ENCODE measurements at regions not wholly inside any gene's neighbourhood (a gene's known extent, or its start where the extent isn't known, plus 50 kb on each side); places are given as distances from the start of the nearest gene placed in this dataset.
"Not testable (repeated sequence)": the region's sequence is repeated elsewhere in the genome, so short reads cannot be mapped to it uniquely, and the experiment has no call there.

DNA sequence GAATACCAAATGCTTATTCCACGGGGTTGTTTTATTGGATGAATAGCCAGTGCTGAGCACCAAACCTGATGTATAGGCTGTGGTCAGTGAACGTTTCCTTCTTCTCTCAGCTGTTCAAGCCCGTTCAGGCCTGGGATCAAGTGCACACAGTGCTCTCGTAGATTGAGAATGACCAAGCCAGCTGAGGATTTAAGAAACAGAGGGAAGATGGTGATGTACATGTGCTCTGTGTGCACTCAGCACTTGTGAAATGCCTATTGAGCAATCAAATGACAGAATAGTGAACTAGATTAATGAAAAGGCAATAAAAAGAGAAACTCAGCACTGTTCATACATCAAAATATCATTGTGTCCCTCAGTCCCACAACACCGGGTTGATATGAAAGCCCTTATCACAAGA is 302.5 kb downstream of the BMPER start:
- DNase-seq: no peak

DNA sequence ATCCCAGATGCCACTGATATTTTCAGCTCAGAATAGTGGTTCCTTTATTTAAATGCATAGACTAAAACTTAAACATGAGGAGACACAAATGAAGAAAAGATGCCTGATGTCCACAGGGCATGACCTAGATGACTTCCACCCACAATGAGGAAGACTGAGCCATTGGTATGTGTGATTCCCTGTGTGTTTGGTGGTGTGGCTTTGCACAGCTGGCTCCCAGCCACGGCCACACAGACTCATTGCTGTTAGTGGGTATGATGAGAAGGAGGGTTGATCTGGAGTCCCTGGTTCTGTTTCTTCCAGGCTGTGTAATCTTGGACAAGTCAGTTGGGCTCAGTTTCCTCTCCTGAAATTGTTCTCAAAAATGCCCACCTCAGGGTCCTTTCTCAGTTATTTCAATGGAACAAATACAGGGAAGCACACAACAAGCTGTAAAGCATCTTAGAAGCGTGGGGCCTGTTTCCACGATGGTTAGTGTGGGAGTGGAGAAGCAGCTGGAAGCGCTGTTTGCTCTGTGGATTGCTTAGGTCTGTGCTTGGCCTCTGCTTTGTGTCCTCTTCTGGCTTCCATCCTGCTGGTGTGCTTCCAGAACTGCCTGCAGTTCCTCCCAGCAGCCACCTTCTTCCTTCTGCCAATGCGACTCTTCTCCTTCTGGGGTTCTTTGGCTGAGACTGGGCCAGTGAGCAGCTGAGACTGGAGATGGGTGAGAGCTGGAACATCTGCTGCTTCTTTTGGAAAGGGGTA is 303.7 kb downstream of the BMPER start:
- DNase-seq: no peak

DNA sequence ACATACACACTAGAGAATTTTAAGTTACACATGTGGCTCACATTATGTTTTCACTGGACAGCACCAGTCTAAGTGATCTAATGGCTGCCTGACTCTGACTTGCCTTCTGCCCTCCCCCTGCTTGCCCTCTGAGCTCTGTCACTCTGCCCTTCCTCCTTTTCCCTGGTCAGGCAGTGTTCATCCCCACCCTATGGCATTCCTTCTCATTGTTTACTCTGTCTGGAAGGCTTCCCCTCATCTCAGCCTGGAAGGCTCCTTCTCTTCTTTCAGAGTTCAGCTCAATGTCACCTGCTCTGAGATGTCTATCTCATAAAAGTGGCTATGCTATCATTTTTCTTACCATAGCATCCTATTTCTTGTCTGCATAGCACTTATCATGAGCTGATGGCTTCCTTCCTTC is 305.7 kb downstream of the BMPER start:
- DNase-seq: no peak

DNA sequence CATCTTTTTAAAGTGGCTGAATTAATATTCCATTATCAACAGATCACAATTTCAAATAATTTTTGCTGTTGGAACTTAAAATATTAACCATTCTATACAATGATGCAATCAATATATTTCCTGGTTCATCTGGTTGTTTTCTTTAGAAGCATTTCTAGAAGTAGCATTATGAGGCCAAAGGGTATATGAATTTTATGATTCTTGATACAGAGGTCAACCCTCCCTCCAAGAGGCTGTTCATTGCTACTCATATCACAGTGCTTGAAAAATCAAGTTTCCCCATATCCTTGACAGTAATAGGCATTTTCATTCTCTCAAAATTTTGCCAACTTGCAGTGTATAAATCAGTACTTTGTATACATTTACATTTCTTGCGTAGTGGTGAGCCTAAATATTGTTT is 312.6 kb downstream of the BMPER start:
- no peak for DNase-seq

DNA sequence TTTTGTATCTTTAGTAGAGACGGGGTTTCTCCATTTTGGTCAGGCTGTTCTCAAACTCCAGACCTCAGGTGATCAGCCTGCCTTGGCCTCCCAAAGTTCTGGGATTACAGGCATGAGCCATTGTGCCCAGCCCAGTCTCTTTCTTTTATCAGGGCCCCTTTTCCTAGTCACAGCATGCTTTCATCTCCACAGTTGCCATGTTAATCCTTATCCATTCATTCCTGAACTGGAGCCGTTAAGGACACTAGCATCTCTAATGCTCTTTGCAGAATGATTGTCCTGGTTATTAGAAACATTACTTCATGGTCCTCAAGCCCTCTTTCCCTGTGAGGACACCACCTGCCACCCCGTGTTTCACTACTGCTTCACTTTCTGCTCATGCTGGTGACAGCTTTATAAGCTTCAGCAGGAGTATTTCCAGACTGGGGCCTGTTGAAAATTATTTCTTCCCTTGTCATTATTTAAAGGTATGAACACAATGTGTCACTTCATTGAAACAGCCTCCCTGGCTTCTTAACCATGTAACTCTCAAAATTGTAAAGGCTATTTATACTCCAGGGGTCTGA is 313.9 kb downstream of the BMPER start:
- no peak for DNase-seq

DNA sequence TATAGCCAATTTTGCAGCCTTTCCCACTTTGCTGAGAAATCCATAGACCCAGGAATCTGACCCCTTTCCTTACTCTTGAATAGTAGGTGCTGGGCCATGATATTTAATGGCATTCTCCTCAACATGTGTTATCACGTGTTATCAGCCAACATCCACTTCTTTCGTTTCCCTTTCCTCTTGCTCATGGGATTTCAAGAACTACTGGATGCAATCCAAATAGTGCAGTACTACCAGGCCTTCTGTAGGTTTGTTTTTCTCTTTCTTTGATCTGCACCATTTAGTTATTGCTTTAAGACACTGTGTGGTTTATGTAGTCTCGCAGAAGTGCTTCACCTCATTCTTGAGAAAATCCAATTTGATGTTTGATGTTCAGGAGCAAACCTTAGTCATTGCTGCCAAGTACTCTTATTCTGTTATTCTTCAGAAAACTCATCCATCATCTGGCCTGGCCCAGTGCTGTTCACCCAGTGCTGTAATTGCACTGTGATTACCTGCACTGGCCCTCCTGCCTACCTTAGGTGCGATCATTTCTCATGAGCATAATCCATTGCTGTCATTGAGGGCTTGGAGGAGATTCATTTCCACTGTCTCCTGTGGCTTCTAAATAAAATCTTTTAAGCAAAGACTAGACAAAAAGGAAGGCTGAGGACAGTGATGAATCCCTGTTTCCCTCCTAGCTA is 315.3 kb downstream of the BMPER start:
- DNase-seq: no peak

DNA sequence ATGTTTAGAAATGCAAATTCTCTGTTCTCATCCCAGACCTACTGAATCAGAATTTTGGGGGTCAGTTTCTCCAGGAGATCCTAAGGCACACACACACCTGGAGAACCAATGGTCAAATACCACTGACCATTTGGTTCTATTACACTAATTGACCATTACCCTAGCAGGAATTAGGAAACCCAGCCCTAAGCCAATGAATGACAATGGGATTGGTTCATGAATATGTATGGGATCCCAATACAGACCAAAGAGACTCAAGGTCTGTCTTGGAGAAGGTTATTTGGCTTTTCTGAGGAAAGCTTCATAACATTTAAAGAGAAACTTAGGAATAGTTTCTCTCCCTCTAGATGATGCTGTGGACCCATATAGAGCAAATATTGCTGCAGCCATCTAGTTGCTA is 317.0 kb downstream of the BMPER start:
- no peak for DNase-seq

DNA sequence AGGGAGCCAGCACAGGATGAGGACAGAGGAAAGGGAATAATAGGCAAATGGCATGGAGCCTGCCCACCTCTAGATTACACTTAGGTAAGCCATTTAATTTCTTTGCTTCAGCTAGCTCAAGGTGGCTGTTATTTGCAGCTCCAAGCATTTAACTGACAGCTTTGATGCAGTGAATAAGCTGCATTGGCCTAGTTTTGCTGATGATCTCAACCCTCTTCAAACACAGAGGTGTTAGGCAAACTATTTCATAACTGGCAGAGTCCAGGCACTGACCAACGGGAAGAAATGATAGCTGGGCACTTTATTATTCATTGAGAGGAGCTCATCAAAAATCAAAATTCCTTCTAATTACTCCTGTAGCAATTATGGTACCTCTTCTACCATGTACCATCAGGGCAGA is 317.4 kb downstream of the BMPER start:
- no peak for DNase-seq

DNA sequence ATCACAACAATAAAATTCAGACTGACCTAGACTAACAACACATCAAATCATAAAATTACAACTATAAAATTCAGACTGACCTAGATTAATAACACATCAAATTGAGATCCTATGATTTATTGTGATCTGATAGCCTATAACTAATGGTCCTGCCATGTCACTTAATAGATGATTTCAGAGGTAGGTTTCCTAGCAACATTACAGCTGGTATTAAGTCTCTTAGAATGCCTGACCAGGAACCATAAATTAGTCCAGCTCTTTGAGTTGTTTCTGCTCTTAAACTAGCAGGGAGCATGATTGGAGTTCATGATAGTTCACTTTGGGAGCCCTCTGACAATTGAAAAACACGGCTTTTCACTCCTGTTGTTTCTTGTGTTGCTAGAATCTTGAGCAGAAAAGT is 318.9 kb downstream of the BMPER start:
- DNase-seq: no peak

DNA sequence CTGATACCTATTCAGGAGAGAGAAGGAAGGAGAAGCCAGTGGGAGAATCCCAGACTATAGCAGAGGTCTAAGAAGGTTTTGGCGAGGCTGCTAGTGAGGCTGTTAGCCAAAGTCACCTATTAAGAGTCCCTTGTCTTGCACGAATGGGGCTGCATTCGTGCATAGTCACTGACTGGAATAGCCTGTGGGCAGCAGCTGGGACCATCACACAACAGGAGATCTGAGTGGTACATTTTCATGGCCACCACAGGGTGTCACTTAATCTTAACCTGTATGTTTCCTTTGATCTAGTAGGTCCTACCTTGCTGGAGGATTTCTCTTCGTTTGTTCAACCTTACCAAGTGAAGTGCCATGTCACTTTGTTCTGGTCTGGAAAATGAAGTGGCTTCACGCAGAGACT is 319.9 kb downstream of the BMPER start:
- no peak for DNase-seq

DNA sequence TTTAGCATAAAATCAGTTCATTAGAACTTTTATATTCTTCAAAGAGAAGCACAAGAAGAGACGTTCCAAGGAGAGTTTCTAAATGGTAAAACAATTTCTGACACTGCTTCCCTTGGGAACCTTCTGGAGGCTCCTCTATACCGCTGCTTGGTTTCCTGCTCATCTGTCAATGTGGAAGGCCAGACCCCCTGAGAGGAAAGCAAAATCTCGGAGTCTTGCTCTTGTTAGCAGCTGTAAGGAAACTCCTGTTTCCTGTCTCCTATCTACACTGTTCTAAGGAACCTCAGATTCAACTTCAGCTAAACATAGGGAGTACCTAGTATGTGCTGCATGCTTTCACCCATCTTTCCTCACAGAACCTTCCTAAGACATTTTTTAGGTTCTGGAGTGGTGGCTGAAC is 322.2 kb downstream of the BMPER start:
- DNase-seq: no peak

DNA sequence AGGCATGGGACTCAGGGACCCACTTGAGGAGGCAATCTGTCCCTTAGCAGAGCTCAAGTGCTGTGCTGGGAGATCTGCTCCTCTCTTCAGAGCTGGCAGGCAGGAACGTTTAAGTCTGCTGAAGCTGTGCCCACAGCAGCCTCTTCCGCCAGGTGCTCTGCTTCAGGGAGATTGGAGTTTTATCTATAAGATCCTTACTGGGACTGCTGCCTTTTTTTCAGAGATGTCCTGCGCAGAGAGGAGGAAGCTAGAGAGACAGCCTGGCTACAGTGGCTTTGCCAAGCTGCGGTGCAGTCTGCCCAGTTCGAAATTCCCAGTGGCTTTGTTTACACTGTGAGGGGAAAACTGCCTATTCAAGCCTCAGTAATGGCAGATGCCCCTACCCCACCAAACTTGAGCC is 329.8 kb downstream of the BMPER start:
- DNase-seq: not testable (repeated sequence)

DNA sequence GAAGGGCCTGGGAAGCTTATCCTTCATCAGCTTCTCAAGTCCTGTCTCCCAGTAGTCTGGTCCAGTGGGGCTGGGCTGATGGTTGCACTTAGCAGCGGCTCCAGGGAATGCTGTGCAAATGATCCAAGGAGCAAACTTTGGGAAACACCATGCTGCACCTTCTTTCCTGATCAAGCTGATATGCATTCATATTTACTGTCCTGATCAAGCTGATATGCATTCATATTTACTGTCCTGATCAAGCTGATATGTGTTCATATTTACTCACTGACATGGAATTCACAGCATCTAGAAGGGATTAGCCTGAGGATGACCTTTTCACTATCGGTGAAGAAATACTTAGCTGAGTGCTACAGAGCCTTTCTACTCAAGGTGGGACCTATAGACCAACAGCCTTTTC is 330.7 kb downstream of the BMPER start:
- DNase-seq: no peak

DNA sequence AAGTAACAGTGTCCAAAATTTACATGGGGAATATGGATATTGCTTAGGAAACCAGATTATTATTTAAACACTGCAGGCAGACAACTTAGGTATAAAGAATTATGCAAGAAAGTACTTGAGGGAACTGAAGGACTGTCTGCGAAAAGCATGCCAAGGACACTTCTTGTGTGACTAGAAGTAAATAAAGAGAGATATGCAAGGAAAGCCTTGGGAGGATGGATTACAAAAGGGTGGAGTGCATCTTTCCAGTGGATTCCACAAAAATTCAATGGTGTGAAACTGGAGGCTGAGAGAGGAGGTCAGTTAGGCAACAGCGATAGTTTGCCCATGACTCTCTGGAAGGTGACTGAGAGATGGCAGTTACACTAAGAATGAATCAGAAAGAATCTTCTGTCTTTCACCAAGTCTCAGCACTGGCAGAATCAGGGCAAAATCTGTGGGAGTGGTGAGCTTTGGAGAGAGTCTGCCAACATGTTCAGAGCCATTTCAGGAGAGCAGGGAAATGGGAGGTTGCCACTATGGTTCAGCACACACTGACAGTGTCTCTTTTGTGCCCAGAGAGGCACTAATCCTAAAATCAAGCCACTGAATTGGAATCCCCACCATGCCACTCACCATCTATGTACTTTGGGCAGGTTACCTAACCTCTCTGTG is 331.6 kb downstream of the BMPER start:
- no peak for DNase-seq

DNA sequence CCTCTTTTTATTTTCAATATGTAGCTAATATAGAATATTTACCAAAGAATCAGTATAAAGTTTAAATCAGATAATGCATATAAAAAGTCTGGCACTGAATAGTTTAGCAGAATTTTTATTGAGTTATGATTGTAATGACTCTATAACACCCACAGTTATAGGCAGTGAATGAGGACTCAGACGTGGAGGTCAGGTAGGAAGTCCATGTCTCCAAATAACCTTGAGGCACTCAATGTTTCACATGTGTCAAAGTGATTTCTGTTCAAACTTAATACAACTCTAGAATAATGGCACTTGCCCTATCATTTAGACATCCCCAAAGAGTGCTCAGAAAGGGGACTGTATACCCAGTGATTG is 332.1 kb downstream of the BMPER start:
- DNase-seq: no peak

DNA sequence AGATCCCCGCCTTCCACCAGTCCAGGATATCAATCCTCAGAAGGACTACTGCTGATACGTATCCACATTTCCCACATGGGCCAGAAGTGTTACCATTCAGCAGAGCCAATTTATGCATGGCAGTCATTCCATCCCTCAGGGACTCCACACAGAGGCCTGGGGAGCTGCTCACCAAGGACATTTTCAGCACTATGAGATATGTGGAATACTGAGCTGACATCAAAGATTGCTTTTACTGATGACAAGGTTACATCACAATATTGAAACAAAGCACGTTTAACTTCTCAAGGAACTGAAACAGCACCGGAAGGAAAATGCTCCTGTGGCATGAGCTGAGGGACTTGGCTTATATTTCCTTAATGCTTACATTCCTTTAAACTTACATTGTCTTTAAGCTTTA is 335.1 kb downstream of the BMPER start:
- no peak for DNase-seq

DNA sequence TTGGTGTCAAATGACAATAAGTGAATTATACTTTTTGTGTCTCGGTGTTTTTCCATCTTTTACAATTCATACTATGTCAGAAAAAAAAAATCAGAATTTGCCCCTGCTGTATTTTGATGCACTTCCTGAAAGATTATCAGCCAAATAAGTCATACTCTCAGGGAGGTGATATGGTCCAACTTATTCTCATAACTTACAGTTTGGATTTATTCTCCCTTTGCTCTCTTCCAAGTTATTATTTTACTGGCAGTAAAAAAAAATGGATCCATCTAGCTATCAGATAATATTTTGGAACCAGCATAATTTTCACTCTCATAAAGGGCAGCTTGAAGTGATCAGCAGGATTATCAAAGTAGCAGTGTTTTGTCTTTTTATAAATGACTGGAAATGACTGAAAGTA is 337.1 kb downstream of the BMPER start:
- DNase-seq: no peak

DNA sequence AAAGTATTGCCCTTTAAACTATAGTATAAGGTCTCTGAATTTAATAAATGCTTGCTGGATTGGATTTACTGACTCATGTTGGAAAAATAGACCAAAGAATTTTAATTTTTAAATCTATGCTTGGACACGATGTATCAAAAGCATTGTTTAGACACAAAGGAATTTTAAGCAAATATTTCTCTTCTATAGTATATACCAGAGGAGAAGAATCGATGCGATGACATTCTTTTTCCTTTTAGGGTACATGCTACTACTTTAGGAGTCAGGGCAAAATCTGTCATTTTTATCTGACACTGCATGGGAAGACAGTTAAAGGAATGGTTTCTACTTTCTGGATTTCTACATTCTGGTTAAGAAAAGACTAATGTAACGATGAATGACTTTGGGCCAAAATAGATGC is 339.9 kb downstream of the BMPER start:
- no peak for DNase-seq

DNA sequence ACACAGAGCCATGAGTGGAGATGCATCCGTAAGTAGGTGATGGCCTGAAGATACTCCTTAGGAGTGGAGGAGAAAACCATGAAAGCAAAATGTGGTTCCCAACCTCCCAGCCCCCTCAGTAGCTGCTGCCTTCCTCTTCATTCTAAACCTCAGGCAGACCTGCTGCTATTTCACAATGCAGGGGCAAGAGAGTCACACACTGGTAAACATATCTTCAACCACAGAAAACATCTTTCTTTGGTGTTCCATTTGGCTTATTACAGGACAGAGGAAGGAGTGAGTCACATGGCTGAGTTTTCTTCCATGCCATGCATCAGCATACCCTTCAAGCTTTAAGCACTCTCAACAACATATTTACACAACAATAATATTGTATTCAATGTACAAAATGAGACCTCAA is 342.1 kb downstream of the BMPER start:
- DNase-seq: no peak

DNA sequence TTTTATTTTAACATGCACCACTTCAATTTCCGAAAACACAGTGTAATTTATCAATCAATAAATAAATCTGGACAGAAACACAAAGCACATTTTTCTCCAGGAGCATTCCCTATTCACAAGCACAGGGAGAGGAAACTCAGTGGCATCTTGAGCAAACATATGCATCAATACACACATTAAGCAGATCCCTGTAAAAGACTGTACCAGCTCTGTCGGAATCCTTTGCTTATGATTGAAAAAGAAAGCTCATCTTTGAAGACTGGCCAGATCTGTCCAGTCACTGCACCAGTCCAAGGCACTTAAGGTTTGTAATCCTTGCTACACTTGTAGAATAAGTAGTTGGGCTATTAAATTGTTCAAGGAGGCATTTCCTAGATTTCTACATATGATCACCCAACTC is 343.9 kb downstream of the BMPER start:
- DNase-seq: no peak

DNA sequence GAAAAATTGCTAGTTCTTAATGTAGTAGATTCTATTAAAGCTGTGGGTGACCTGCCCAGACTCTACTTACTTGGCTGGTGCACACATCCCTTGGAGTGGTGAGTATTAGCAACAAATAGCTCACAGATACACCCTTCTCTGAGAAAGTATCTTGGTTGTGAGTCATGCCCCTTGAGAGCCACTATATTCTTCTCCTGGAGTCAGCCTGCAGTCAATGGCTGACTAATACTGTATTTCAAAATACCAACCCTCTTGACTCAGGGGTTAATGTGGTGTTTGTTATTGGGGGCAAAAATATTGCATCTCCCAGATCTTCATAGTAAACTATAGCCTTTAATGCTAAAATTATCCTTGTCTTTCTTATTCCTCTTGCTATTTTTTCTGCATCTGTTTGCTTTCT is 354.9 kb downstream of the BMPER start:
- no peak for DNase-seq

DNA sequence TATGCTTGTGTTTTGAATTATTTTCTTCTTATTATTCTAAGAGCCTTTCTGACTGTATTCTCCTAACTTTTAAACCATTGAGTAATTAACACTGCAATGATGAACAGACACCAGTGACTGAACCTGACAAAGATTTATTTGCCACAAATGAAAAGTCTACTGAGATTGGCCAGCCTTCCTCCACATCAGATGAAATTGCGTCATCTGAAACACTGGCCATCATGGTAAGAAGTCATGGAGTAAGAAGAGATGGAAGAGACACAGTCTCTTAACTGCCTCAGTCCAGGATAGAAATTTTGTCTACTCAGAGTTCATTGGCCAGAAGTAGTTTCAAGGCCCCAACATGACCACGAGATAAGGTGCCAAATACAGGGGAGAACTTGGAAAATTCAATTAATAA is 357.8 kb downstream of the BMPER start:
- no peak for DNase-seq

DNA sequence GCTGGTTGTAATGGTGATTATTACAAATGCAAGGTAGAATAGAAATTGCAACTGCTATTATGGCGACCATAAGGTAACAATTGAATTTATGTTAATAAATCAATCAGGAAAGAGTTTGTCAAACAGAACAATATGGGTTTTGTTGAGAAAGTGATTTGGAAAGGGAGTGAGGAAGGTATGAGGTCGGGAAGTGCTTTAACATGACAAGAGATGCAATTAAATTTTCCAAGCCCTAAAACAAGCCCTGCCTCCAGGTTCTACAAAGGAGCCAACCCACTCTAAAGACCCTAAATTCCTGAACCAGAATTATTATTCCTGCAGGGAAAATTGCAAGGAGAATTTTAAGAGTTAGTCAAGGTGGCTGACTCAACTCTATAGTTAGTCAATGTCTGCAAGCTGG is 363.7 kb downstream of the BMPER start:
- DNase-seq: no peak

DNA sequence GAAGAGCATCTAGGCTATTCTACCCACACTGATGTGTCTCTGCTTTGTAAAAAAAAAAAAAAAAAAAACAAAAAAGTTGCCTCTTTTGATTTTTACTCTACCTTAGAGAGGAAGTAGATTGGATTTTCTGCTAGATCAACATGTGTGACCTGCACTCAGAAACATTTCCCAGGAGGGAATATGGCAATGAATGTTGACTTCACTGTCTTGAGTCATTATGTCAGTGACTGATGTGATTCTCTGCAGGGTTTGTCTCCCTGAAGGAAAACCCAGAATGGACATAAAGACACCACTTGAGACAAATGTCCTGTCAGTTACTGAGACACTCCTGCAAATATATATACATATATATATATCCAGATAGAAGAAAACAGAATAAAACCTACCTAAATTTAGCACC is 370.3 kb downstream of the BMPER start:
- DNase-seq: no peak
